ENCODE measurements at regions not wholly inside any gene's neighbourhood (a gene's known extent, or its start where the extent isn't known, plus 50 kb on each side); places are given as distances from the start of the nearest gene placed in this dataset.

- DNase-seq, result no peak
- Histone ChIP-seq H3K27me3 (no peaks in the 10 kb centered on the region), H3K4me3 (no peak overlapping the region), H3K9me3 (no peaks in the 10 kb centered on the region), H3K27ac (no peak overlapping the region), H3K36me3 (no peaks in the 10 kb centered on the region), H3K4me1 (no peaks in the 10 kb centered on the region)
- no peak for TF ChIP-seq CTCF (IDR thresholded peaks at IDR 0.05)
- intact Hi-C loops (cut with DNase I; ENCODE audit: low total_unique reads), result no loop called here
These were observed 600.3 kb downstream of the OTOL1 start for GRCh38 chr3:162096874-162097273.

GRCh38 chr3:162103808-162104207, 607.2 kb downstream of the OTOL1 start:
- no peak for DNase-seq
- H3K4me1 ChIP-seq, result no peaks in the 10 kb centered on the region
- no peak overlapping the region for H3K4me3 ChIP-seq
- no peaks in the 10 kb centered on the region for H3K36me3 ChIP-seq
- no peaks in the 10 kb centered on the region for H3K27me3 ChIP-seq
- no peak overlapping the region for H3K27ac ChIP-seq
- H3K9me3 ChIP-seq, result no peaks in the 10 kb centered on the region
- intact Hi-C loops (cut with DNase I; ENCODE audit: low total_unique reads), result no loop called here
- TF ChIP-seq CTCF (IDR thresholded peaks at IDR 0.05), result no peak

- intact Hi-C loops (cut with DNase I; ENCODE audit: low total_unique reads), result no loop called here
- no peak overlapping the region for H3K27ac ChIP-seq
- TF ChIP-seq CTCF (IDR thresholded peaks at IDR 0.05), result no peak
These were observed 615.3 kb downstream of the OTOL1 start for GRCh38 chr3:162111861-162112260.

GRCh38 chr3:162112719-162113118, 616.1 kb downstream of the OTOL1 start:
- no peak for TF ChIP-seq CTCF (IDR thresholded peaks at IDR 0.05)
- H3K4me1 ChIP-seq, result no peaks in the 10 kb centered on the region
- H3K4me3 ChIP-seq, result no peak overlapping the region
- DNase-seq, result no peak
- H3K27ac ChIP-seq, result no peak overlapping the region
- H3K27me3 ChIP-seq, result no peaks in the 10 kb centered on the region
- H3K9me3 ChIP-seq, result no peaks in the 10 kb centered on the region
- intact Hi-C loops (cut with DNase I; ENCODE audit: low total_unique reads), result no loop called here
- no peaks in the 10 kb centered on the region for H3K36me3 ChIP-seq

More at GRCh38 chr3:162111861-162112260, 615.3 kb downstream of the OTOL1 start:
- no peaks in the 10 kb centered on the region for H3K4me1 ChIP-seq
- no peaks in the 10 kb centered on the region for H3K27me3 ChIP-seq
- no peaks in the 10 kb centered on the region for H3K36me3 ChIP-seq
- DNase-seq, result no peak
- no peaks in the 10 kb centered on the region for H3K9me3 ChIP-seq
- no peak overlapping the region for H3K4me3 ChIP-seq

DNA sequence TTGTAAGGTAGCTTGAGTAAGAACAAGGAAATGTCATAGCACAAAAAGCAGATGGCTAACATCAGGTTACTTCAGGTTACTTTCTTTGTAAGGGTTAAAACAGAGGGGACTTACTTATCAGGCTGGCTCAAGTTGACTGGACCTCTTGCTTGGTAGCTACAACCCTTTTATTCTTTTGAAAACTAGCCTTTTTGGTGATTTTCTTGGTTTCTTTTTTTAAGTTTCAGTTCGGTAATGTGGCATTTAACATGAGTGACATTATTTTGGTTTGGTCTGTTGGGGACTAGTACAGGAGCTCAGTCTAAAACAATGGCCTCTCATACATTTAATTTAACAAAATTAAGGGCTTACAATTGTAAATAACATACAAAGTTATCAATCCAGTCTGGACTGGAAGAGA, 621.4 kb downstream of the OTOL1 start:
- no peaks in the 10 kb centered on the region for H3K36me3 ChIP-seq
- TF ChIP-seq CTCF (IDR thresholded peaks at IDR 0.05), result no peak
- no peak overlapping the region for H3K4me3 ChIP-seq
- no peak for DNase-seq
- no peak overlapping the region for H3K27ac ChIP-seq
- no peaks in the 10 kb centered on the region for H3K27me3 ChIP-seq
- H3K9me3 ChIP-seq, result no peaks in the 10 kb centered on the region
- no peaks in the 10 kb centered on the region for H3K4me1 ChIP-seq
- intact Hi-C loops (cut with DNase I; ENCODE audit: low total_unique reads), result no loop called here

GRCh38 chr3:162119651-162120050, 623.0 kb downstream of the OTOL1 start:
- H3K4me3 ChIP-seq, result no peak overlapping the region
- H3K27me3 ChIP-seq, result no peaks in the 10 kb centered on the region
- no peaks in the 10 kb centered on the region for H3K4me1 ChIP-seq
- no peaks in the 10 kb centered on the region for H3K9me3 ChIP-seq
- intact Hi-C loops (cut with DNase I; ENCODE audit: low total_unique reads), result no loop called here
- no peak for TF ChIP-seq CTCF (IDR thresholded peaks at IDR 0.05)
- H3K27ac ChIP-seq, result no peak overlapping the region
- H3K36me3 ChIP-seq, result no peaks in the 10 kb centered on the region
- no peak for DNase-seq

Measured in tibial artery (tissue), 4 donors.